Mucosa of rectum (tissue), 2 donors: ENCODE measurements at regions not wholly inside any gene's neighbourhood (a gene's known extent, or its start where the extent isn't known, plus 50 kb on each side); places are given as distances from the start of the nearest gene placed in this dataset.
"Not testable (repeated sequence)": the region's sequence is repeated elsewhere in the genome, so short reads cannot be mapped to it uniquely, and the experiment has no call there.

ENCODE experiments used
- H3K27ac ChIP-seq, 2 donors: one replicate each; pipeline ENCODE4 v1.7.0; 2013; ENCODE audit warnings: inconsistent platforms in 2 of 2, low read depth in 2 of 2, low read length in 2 of 2
- H3K27me3 ChIP-seq, 2 donors: one replicate each; pipeline ENCODE4 v1.7.0; 2013; ENCODE audit warnings: low read length in 2 of 2; ENCODE audit not compliant: control insufficient read depth in 2 of 2, insufficient read depth in 2 of 2
- H3K36me3 ChIP-seq, 2 donors: one replicate each; pipeline ENCODE4 v1.7.0; 2013; ENCODE audit warnings: low read length in 2 of 2; ENCODE audit not compliant: control insufficient read depth in 2 of 2, insufficient read depth in 2 of 2
- H3K4me1 ChIP-seq, 2 donors: one replicate each; pipeline ENCODE4 v1.7.0; 2013; ENCODE audit warnings: low read length in 2 of 2, mild to moderate bottlenecking in 1 of 2; ENCODE audit not compliant: control insufficient read depth in 2 of 2, insufficient read depth in 2 of 2
- H3K4me3 ChIP-seq, 2 donors: one replicate each; pipeline ENCODE4 v1.7.0; 2013; ENCODE audit warnings: low read length in 2 of 2
- H3K9ac ChIP-seq, 2 donors: one replicate each; pipeline ENCODE4 v1.7.0; 2013; ENCODE audit warnings: low read length in 2 of 2, low read depth in 1 of 2, mild to moderate bottlenecking in 1 of 2
- H3K9me3 ChIP-seq, 2 donors: one replicate each; pipeline ENCODE4 v1.7.0; 2013; ENCODE audit warnings: low read length in 2 of 2; ENCODE audit not compliant: control insufficient read depth in 2 of 2
- donor health status: healthy.
- donor health status: Normal muscosa, but diverticular disease.

GRCh38 chr22:22734395-22735272, 90.2 kb downstream of the GGTLC2 start:
- not testable (repeated sequence) for H3K36me3 ChIP-seq, H3K9ac ChIP-seq, H3K27me3 ChIP-seq, H3K4me3 ChIP-seq, H3K27ac ChIP-seq, H3K4me1 ChIP-seq, H3K9me3 ChIP-seq

DNA sequence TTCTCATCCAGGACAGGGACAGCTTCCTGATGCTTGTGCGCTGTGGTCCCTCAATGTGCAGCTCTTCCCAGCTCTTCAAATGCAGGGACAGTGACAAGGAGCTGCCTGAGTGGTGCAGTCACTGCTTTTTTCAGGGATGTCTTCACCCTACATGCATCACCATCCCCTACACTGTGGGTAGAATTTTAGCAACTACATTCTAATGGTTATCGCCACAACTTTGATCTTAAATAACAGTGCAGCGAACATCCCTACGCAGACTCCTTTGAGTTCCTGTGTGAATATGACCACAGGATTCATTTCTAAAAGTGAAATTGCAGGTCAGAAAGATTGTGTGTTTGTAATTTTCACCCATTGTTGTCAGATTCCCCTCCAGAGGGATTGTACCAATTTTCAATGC, 90.9 kb downstream of the GGTLC2 start:
- not testable (repeated sequence) for H3K9me3 ChIP-seq, H3K4me1 ChIP-seq, H3K27me3 ChIP-seq, H3K27ac ChIP-seq, H3K9ac ChIP-seq, H3K4me3 ChIP-seq, H3K36me3 ChIP-seq

DNA sequence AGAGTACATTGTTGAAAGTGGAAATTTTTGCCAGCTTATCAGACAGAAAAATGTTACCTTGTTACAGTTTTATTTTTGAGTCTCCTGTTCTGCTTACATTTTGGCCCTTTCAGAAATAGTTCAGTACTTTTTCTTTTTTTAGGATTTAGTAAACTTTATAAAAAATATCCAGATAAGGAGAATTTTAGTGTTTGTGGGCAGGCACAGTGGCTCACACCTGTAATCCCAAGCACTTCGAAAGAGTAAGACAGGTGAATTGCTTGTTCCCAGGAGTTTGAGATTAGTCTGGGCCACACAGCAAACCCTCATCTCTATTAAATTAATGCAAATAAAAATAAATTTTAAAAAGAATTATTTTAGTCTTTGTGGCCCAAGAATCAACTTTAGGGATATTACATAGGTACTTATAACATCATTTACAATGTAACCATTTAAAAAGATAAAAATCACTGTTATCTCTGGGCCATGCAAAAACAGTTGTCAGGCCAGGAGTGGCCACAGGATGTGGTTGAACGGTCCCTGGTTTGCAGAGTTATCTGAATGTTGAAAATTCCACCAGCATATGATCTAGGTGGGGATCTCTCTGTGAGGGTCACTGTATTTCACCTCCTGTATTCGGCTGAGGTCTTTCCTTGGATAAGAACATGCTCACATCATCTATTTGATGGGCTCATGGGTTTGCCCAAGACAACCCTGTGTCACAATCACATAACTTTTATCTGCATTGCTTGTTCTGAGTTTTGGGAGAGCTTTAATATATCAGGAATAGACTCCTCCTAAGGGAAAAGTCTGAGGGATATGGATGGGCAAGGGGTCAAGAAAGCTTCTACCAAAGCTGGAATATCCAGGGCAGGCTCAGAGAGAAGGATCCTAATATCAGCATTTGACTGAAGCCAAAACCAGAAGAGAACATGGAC, 91.5 kb downstream of the GGTLC2 start:
- H3K27me3 ChIP-seq: peaks cover 0 to 6% of the 10 kb centered on the region in 2 donors
- H3K36me3 ChIP-seq: no peaks in the 10 kb centered on the region
- no peak overlapping the region for H3K4me3 ChIP-seq
- no peaks in the 10 kb centered on the region for H3K4me1 ChIP-seq
- H3K27ac ChIP-seq: no peak overlapping the region
- no peak overlapping the region for H3K9ac ChIP-seq
- H3K9me3 ChIP-seq: no peaks in the 10 kb centered on the region

GRCh38 chr22:22737590-22737989, 93.2 kb downstream of the GGTLC2 start:
- no peak overlapping the region for H3K27ac ChIP-seq
- H3K4me1 ChIP-seq: no peaks in the 10 kb centered on the region
- no peak overlapping the region for H3K4me3 ChIP-seq
- no peak overlapping the region for H3K9ac ChIP-seq
- H3K27me3 ChIP-seq: peaks cover 0 to 6% of the 10 kb centered on the region in 2 donors
- H3K36me3 ChIP-seq: no peaks in the 10 kb centered on the region
- H3K9me3 ChIP-seq: no peaks in the 10 kb centered on the region

DNA sequence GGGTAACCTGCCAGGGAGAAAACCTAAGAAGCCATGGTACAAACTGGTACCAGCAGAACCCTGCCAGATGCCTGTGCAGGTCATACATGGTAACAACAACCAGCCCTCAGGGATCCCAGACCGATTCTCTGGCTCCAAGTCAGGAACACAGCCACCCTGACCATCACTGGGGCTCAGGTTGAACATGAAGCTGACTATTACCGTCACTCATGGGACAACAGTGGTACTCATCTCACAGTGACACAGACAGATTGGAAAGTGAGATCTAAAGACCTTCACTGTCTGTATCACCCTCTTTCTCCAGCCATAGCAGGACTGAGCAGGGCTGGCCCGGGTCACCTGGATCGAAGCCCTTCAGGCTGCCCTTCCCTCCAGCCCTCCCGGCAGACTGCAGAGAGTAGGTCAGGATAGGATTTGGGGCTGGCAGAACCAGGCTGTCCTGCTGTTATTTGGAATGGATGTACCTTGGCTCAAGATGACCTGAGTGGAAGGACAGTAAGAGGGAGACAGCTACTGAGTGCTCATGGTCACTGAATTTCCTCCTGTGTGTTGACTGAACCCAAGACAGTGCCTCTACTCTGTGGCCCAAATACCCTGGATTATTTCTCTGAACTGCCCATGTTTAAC, 94.7 kb downstream of the GGTLC2 start:
- H3K9ac ChIP-seq: no peak overlapping the region
- H3K27ac ChIP-seq: no peak overlapping the region
- no peaks in the 10 kb centered on the region for H3K36me3 ChIP-seq
- H3K9me3 ChIP-seq: no peaks in the 10 kb centered on the region
- no peak overlapping the region for H3K4me3 ChIP-seq
- H3K4me1 ChIP-seq: no peaks in the 10 kb centered on the region
- H3K27me3 ChIP-seq: peaks cover 0 to 6% of the 10 kb centered on the region in 2 donors

GRCh38 chr22:22740560-22741276, 96.3 kb downstream of the GGTLC2 start:
- peaks cover 0 to 6% of the 10 kb centered on the region in 2 donors for H3K27me3 ChIP-seq
- H3K9me3 ChIP-seq: no peaks in the 10 kb centered on the region
- H3K9ac ChIP-seq: no peak overlapping the region
- no peaks in the 10 kb centered on the region for H3K36me3 ChIP-seq
- no peak overlapping the region for H3K4me3 ChIP-seq
- no peaks in the 10 kb centered on the region for H3K4me1 ChIP-seq
- no peak overlapping the region for H3K27ac ChIP-seq

GRCh38 chr22:22741843-22742242, 97.4 kb downstream of the GGTLC2 start:
- H3K27ac ChIP-seq: no peak overlapping the region
- H3K9me3 ChIP-seq: no peaks in the 10 kb centered on the region
- no peaks in the 10 kb centered on the region for H3K36me3 ChIP-seq
- H3K9ac ChIP-seq: no peak overlapping the region
- peaks cover 0 to 6% of the 10 kb centered on the region in 2 donors for H3K27me3 ChIP-seq
- no peak overlapping the region for H3K4me3 ChIP-seq
- H3K4me1 ChIP-seq: no peaks in the 10 kb centered on the region

- Histone ChIP-seq H3K27me3 (peaks cover 0 to under 1% of the 10 kb centered on the region in 2 donors), H3K36me3 (no peaks in the 10 kb centered on the region), H3K4me3 (no peak overlapping the region), H3K9me3 (no peaks in the 10 kb centered on the region), H3K27ac (no peak overlapping the region), H3K4me1 (peaks cover 0 to 3% of the 10 kb centered on the region in 2 donors), H3K9ac (no peak overlapping the region)
Observed at GRCh38 chr22:22742641-22743040, 98.2 kb downstream of the GGTLC2 start.

GRCh38 chr22:22743128-22743760, 98.8 kb downstream of the GGTLC2 start:
- Histone ChIP-seq H3K36me3 (no peaks in the 10 kb centered on the region), H3K4me3 (no peak overlapping the region), H3K4me1 (peaks cover 0 to 3% of the 10 kb centered on the region in 2 donors), H3K27me3 (no peaks in the 10 kb centered on the region), H3K27ac (no peak overlapping the region), H3K9ac (no peak overlapping the region), H3K9me3 (no peaks in the 10 kb centered on the region)
